ENCODE measurements at regions not wholly inside any gene's neighbourhood (a gene's known extent, or its start where the extent isn't known, plus 50 kb on each side); places are given as distances from the start of the nearest gene placed in this dataset.

- ATAC-seq (no peak), DNase-seq (no peak)
- no peak overlapping the region for H3K27ac ChIP-seq
- H3K27me3 ChIP-seq: no peaks in the 10 kb centered on the region
- intact Hi-C loops (cut with DNase I): no loop called here
- H3K4me3 ChIP-seq: no peak overlapping the region
- no peaks in the 10 kb centered on the region for H3K36me3 ChIP-seq
- no peak for TF ChIP-seq CTCF (IDR thresholded peaks at IDR 0.05)
- H3K9me3 ChIP-seq: no peaks in the 10 kb centered on the region
- H3K4me1 ChIP-seq: peaks cover 0 to 31% of the 10 kb centered on the region in 2 donors
These were observed 122.9 kb upstream of the IRF2BP2 start for GRCh38 chr1:234732671-234733390.

- TF ChIP-seq CTCF (IDR thresholded peaks at IDR 0.05): no peak
- no peak overlapping the region for H3K27ac ChIP-seq
- no peak overlapping the region for H3K4me3 ChIP-seq
- ATAC-seq (no peak), DNase-seq (no peak)
- H3K27me3 ChIP-seq: no peaks in the 10 kb centered on the region
- no peaks in the 10 kb centered on the region for H3K9me3 ChIP-seq
- H3K36me3 ChIP-seq: no peaks in the 10 kb centered on the region
- H3K4me1 ChIP-seq: peaks cover 0 to 37% of the 10 kb centered on the region in 2 donors
- intact Hi-C loops (cut with DNase I): no loop called here
These were observed 122.3 kb upstream of the IRF2BP2 start for GRCh38 chr1:234732260-234732659.

GRCh38 chr1:234731569-234732085 lies 121.6 kb upstream of the IRF2BP2 start:
- Histone ChIP-seq H3K27ac (no peak overlapping the region), H3K36me3 (no peaks in the 10 kb centered on the region), H3K9me3 (no peaks in the 10 kb centered on the region), H3K27me3 (no peaks in the 10 kb centered on the region), H3K4me1 (peaks cover 2 to 43% of the 10 kb centered on the region in 2 donors), H3K4me3 (no peak overlapping the region)
- peak; percentile 55 for ATAC-seq
- peak in 1 of 4 donors; percentile 79 for DNase-seq
- TF ChIP-seq CTCF (IDR thresholded peaks at IDR 0.05): no peak
- intact Hi-C loops (cut with DNase I): no loop called here

GRCh38 chr1:234730770-234731568 lies 121.0 kb upstream of the IRF2BP2 start:
- Histone ChIP-seq H3K9me3 (no peaks in the 10 kb centered on the region), H3K27ac (no peak overlapping the region), H3K4me1 (peaks cover 7 to 50% of the 10 kb centered on the region in 2 donors), H3K4me3 (no peak overlapping the region), H3K27me3 (no peaks in the 10 kb centered on the region), H3K36me3 (no peaks in the 10 kb centered on the region)
- TF ChIP-seq CTCF (IDR thresholded peaks at IDR 0.05): no peak
- ATAC-seq (no peak), DNase-seq (no peak)
- intact Hi-C loops (cut with DNase I): no loop called here

GRCh38 chr1:234730475-234730769 lies 120.4 kb upstream of the IRF2BP2 start:
- H3K4me1 ChIP-seq: peaks cover 12 to 55% of the 10 kb centered on the region in 2 donors
- intact Hi-C loops (cut with DNase I): no loop called here
- H3K27ac ChIP-seq: no peak overlapping the region
- no peaks in the 10 kb centered on the region for H3K36me3 ChIP-seq
- H3K27me3 ChIP-seq: no peaks in the 10 kb centered on the region
- H3K4me3 ChIP-seq: no peak overlapping the region
- H3K9me3 ChIP-seq: no peaks in the 10 kb centered on the region
- no peak for TF ChIP-seq CTCF (IDR thresholded peaks at IDR 0.05)
- no peak for ATAC-seq
- DNase-seq: no peak
